Lung microvascular endothelial cell (primary cell): ENCODE measurements at regions not wholly inside any gene's neighbourhood (a gene's known extent, or its start where the extent isn't known, plus 50 kb on each side); places are given as distances from the start of the nearest gene placed in this dataset.
A peak's percentile ranks its signal among the peaks of the same experiment; 100 is the strongest.
"Not testable (repeated sequence)": the region's sequence is repeated elsewhere in the genome, so short reads cannot be mapped to it uniquely, and the experiment has no call there.

ENCODE experiments used
- DNase-seq, 2 donors: peaks; one replicate each; pipeline versions ENCODE4 v3.0.0 to v3.0.0-alpha.2; 2010; ENCODE audit warnings: low read depth in 2 of 2

- DNase-seq = not testable (repeated sequence)
These were observed 239.4 kb downstream of the RTP5 start for GRCh38 chr2:242108797-242109500.

GRCh38 chr2:242109819-242110218 is 240.3 kb downstream of the RTP5 start:
- not testable (repeated sequence) for DNase-seq

GRCh38 chr2:242111954-242112353 is 242.4 kb downstream of the RTP5 start:
- not testable (repeated sequence) for DNase-seq

- peak in 1 of 2 donors; percentile 4 for DNase-seq
These were observed 244.0 kb downstream of the RTP5 start for GRCh38 chr2:242113492-242113891.

- DNase-seq = peak in 1 of 2 donors; percentile 6
These were observed 247.1 kb downstream of the RTP5 start for GRCh38 chr2:242116676-242117075.

GRCh38 chr2:242117305-242117704 is 247.8 kb downstream of the RTP5 start:
- not testable (repeated sequence) for DNase-seq

GRCh38 chr2:242119682-242120081 is 250.2 kb downstream of the RTP5 start:
- peak in 1 of 2 donors; percentile 43 for DNase-seq

- DNase-seq = not testable (repeated sequence)
These were observed 261.2 kb downstream of the RTP5 start for GRCh38 chr2:242130682-242131081.

GRCh38 chr2:242159921-242160320 is 290.4 kb downstream of the RTP5 start:
- DNase-seq = not testable (repeated sequence)

- not testable (repeated sequence) for DNase-seq
These were observed 295.6 kb downstream of the RTP5 start for GRCh38 chr2:242165115-242165514.

GRCh38 chr2:242171290-242171689 is 301.8 kb downstream of the RTP5 start:
- DNase-seq = not testable (repeated sequence)
